Panc1 (cell line): ENCODE measurements at regions not wholly inside any gene's neighbourhood (a gene's known extent, or its start where the extent isn't known, plus 50 kb on each side); places are given as distances from the start of the nearest gene placed in this dataset.

Experiments used
- ATAC-seq: fragments of 200-7000 bp; cut with Tn5 transposase; 2 replicates; pipeline ENCODE4 v1.9.1; 2020; ENCODE audit warnings: mild to moderate bottlenecking, moderate library complexity
- BruUV-seq: library from RNA; stranded (reverse); fragments of 400-500 nt; replicated peaks from 2 replicates; lab custom pipeline; 2021; lab: Mats Ljungman, UMichigan
- CTCF ChIA-PET: fragments of 300-600 bp; sonication (Branson Sonifier 250); formaldehyde crosslinking; loops from one replicate; lab custom pipeline; 2022; ENCODE audit warnings: antibody characterized with exemption; lab: Charles Lee
- POLR2A ChIA-PET: fragments of 300-600 bp; sonication (Branson Sonifier 250); formaldehyde crosslinking; loops from one replicate; lab custom pipeline; 2022; ENCODE audit warnings: antibody characterized with exemption; lab: Charles Lee
- DNase-seq: peaks from one replicate; pipeline ENCODE4 v3.0.0-alpha.2; 2010; ENCODE audit warnings: low read depth, low spot score
- H3K27ac ChIP-seq: 2 replicates; pipeline ENCODE4 v1.5.1; 2011; ENCODE audit warnings: mild to moderate bottlenecking, low read length, inconsistent platforms
- H3K27me3 ChIP-seq: fragments of 200-500 bp; sonication (Bioruptor generic); 2 replicates; pipeline ENCODE4 v1.6.0; 2014; ENCODE audit warnings: low read length, inconsistent platforms; ENCODE audit not compliant: control insufficient read depth, insufficient read depth
- H3K36me3 ChIP-seq: fragments of 200-500 bp; sonication (Bioruptor generic); 2 replicates; pipeline ENCODE4 v1.5.1; 2014; ENCODE audit warnings: inconsistent platforms, mild to moderate bottlenecking, low read length, moderate library complexity; ENCODE audit not compliant: control insufficient read depth, insufficient read depth
- H3K4me1 ChIP-seq: 2 replicates; pipeline ENCODE4 v1.5.1; 2011; ENCODE audit warnings: inconsistent platforms, mild to moderate bottlenecking, low read length, moderate library complexity; ENCODE audit not compliant: control insufficient read depth, insufficient read depth
- H3K4me3 ChIP-seq, 2 experiments: 2 replicates each; pipeline ENCODE4 v1.5.1; 2011 to 2012; ENCODE audit warnings: low read depth in 2 of 2, low read length in 2 of 2, mild to moderate bottlenecking in 2 of 2, inconsistent platforms in 1 of 2, moderate library complexity in 1 of 2
- H3K9me3 ChIP-seq: fragments of 200-500 bp; sonication (Bioruptor generic); 2 replicates; pipeline ENCODE4 v1.5.1; 2014; ENCODE audit warnings: low read depth, mild to moderate bottlenecking, inconsistent platforms, low read length, moderate library complexity; ENCODE audit not compliant: control insufficient read depth, insufficient read depth
- CTCF ChIP-seq: fragments of 450-650 bp; IDR thresholded peaks from 2 replicates; pipeline ENCODE4 v1.5.1; 2017; ENCODE audit warnings: mild to moderate bottlenecking
- POLR2AphosphoS5 ChIP-seq: IDR thresholded peaks from 2 replicates; pipeline ENCODE4 v1.6.1; 2012; ENCODE audit warnings: mild to moderate bottlenecking, low read depth, low read length, moderate library complexity
- REST ChIP-seq, 2 experiments: IDR thresholded peaks; 2 replicates each; pipeline ENCODE4 v1.6.1; 2011 to 2012; ENCODE audit warnings: low read depth in 2 of 2, control low read depth in 1 of 2, low read length in 1 of 2, mild to moderate bottlenecking in 1 of 2, moderate library complexity in 1 of 2; ENCODE audit not compliant: insufficient read depth in 1 of 2
- SIN3A ChIP-seq: IDR thresholded peaks from 2 replicates; pipeline ENCODE4 v1.6.1; 2012; ENCODE audit warnings: low read depth, mild to moderate bottlenecking, low read length, moderate library complexity, borderline replicate concordance; ENCODE audit not compliant: insufficient read depth
- TCF7L2 ChIP-seq: IDR thresholded peaks from 2 replicates; pipeline ENCODE4 v1.6.1; 2011; ENCODE audit warnings: mild to moderate bottlenecking, low read depth, low read length, inconsistent platforms
- in situ Hi-C: cut with HindIII; loops from 2 replicates; pipeline ENCODE4 v1.10.0; 2016; ENCODE audit warnings: low sequenced_read_pairs, low pct_unique_long_range_greater_than_20kb
- intact Hi-C: fragments of 100-400 bp; cut with micrococcal nuclease; formaldehyde crosslinking; loops from one replicate; pipeline ENCODE4 v1.10.0; 2022; ENCODE audit not compliant: unreplicated experiment

- Histone ChIP-seq H3K27me3 (no peaks in the 10 kb centered on the region), H3K4me3 (no peak overlapping the region), H3K36me3 (no peaks in the 10 kb centered on the region), H3K27ac (no peak overlapping the region), H3K9me3 (no peaks in the 10 kb centered on the region), H3K4me1 (no peaks in the 10 kb centered on the region)
- DNase-seq (no peak), ATAC-seq (no peak)
- in situ Hi-C loops = no loop called here
- intact Hi-C loops = no loop called here
- POLR2A ChIA-PET = no interaction called here
- TF ChIP-seq REST (IDR thresholded peaks at IDR 0.05; ENCODE audit: insufficient read depth in 1 of 2, low read depth in 2 of 2, low read length in 1 of 2) (no peak), TCF7L2 (no peak), CTCF (no peak)
- CTCF ChIA-PET = no interaction called here
- no TSS peak for BruUV-seq
Measured at GRCh38 chr20:39489986-39490560, 527.9 kb downstream of the DHX35 start.

GRCh38 chr20:39480276-39481043, 518.3 kb downstream of the DHX35 start:
- in situ Hi-C loops (no loop called here), intact Hi-C loops (no loop called here)
- ATAC-seq (no peak), DNase-seq (no peak)
- POLR2A ChIA-PET = no interaction called here
- H3K9me3 ChIP-seq = no peaks in the 10 kb centered on the region
- H3K4me1 ChIP-seq = no peaks in the 10 kb centered on the region
- no peak overlapping the region for H3K4me3 ChIP-seq
- CTCF ChIA-PET = no interaction called here
- BruUV-seq = no TSS peak
- TF ChIP-seq REST (IDR thresholded peaks at IDR 0.05; ENCODE audit: insufficient read depth in 1 of 2, low read depth in 2 of 2, low read length in 1 of 2) (no peak), CTCF (no peak), SIN3A (no peak), POLR2AphosphoS5 (no peak), TCF7L2 (no peak)
- no peaks in the 10 kb centered on the region for H3K27me3 ChIP-seq
- no peak overlapping the region for H3K27ac ChIP-seq
- H3K36me3 ChIP-seq = no peaks in the 10 kb centered on the region
